Liver (tissue), 8 donors: ENCODE measurements at regions not wholly inside any gene's neighbourhood (a gene's known extent, or its start where the extent isn't known, plus 50 kb on each side); places are given as distances from the start of the nearest gene placed in this dataset.

ENCODE experiments used
- DNase-seq: peaks from one replicate; pipeline ENCODE4 v3.0.0-alpha.2; 2017; ENCODE audit warnings: low spot score
- H3K27ac ChIP-seq, 2 donors: one replicate each; pipeline ENCODE4 v1.7.0; 2013; ENCODE audit warnings: inconsistent platforms in 2 of 2, low read length in 2 of 2, control low read depth in 1 of 2, low read depth in 1 of 2, mild to moderate bottlenecking in 1 of 2
- H3K27me3 ChIP-seq, 4 donors: one replicate each; pipeline versions ENCODE4 v1.6.1 to v1.7.0; 2013; ENCODE audit warnings: low read length in 3 of 4, inconsistent platforms in 1 of 4, mild to moderate bottlenecking in 1 of 4, moderate library complexity in 1 of 4; ENCODE audit not compliant: control insufficient read depth in 4 of 4, insufficient read depth in 4 of 4
- H3K36me3 ChIP-seq, 4 donors: one replicate each; pipeline versions ENCODE4 v1.6.1 to v1.7.0; 2013; ENCODE audit warnings: low read length in 3 of 4, mild to moderate bottlenecking in 3 of 4, low read depth in 1 of 4, moderate library complexity in 1 of 4; ENCODE audit not compliant: control insufficient read depth in 4 of 4, insufficient read depth in 3 of 4
- H3K4me1 ChIP-seq, 4 donors: one replicate each; pipeline versions ENCODE4 v1.6.1 to v1.7.0; 2013; ENCODE audit warnings: low read length in 3 of 4, mild to moderate bottlenecking in 3 of 4, moderate library complexity in 1 of 4; ENCODE audit not compliant: control insufficient read depth in 4 of 4, insufficient read depth in 4 of 4
- H3K4me3 ChIP-seq, 3 donors: one replicate each; pipeline versions ENCODE4 v1.6.1 to v1.7.0; 2013; ENCODE audit warnings: low read length in 3 of 3, control low read depth in 1 of 3, low read depth in 1 of 3, mild to moderate bottlenecking in 1 of 3
- H3K9ac ChIP-seq, 2 donors: one replicate each; pipeline ENCODE4 v1.7.0; 2013; ENCODE audit warnings: low read length in 2 of 2, mild to moderate bottlenecking in 2 of 2, moderate library complexity in 2 of 2, control low read depth in 1 of 2, low read depth in 1 of 2
- H3K9me3 ChIP-seq, 4 donors: one replicate each; pipeline versions ENCODE4 v1.6.1 to v1.7.0; 2013; ENCODE audit warnings: low read length in 3 of 4; ENCODE audit not compliant: control insufficient read depth in 4 of 4
- ATF3 ChIP-seq: IDR thresholded peaks from 2 replicates; pipeline ENCODE4 v1.6.1; 2016; ENCODE audit warnings: antibody characterized with exemption
- CTCF ChIP-seq: fragments of 150-350 bp; IDR thresholded peaks from 2 replicates; pipeline ENCODE4 v1.5.1; 2017; ENCODE audit warnings: improper control_type of control experiment, low read depth, low read length; ENCODE audit not compliant: missing input control
- EGR1 ChIP-seq, 2 donors: IDR thresholded peaks; 2 replicates each; pipeline ENCODE4 v1.6.1; 2016 to 2018; ENCODE audit warnings: antibody characterized with exemption in 2 of 2, low read depth in 2 of 2
- GABPA ChIP-seq, 2 donors: IDR thresholded peaks in 1 of 2; conservative IDR thresholded peaks in 1 of 2; 2 replicates each; pipeline ENCODE4 v1.6.1; 2016; ENCODE audit warnings: antibody characterized with exemption in 2 of 2, mild to moderate bottlenecking in 1 of 2, moderate library complexity in 1 of 2
- HNF4A ChIP-seq, 2 donors: conservative IDR thresholded peaks; 2 replicates each; pipeline ENCODE4 v1.6.1; 2016; ENCODE audit warnings: antibody characterized with exemption in 2 of 2, mild to moderate bottlenecking in 2 of 2
- HNF4G ChIP-seq: IDR thresholded peaks from 2 replicates; pipeline ENCODE4 v1.6.1; 2016; ENCODE audit warnings: antibody characterized with exemption
- JUND ChIP-seq, 2 donors: IDR thresholded peaks; 2 replicates each; pipeline ENCODE4 v1.6.1; 2016; ENCODE audit warnings: antibody characterized with exemption in 2 of 2
- REST ChIP-seq: IDR thresholded peaks from 2 replicates; pipeline ENCODE4 v1.6.1; 2016; ENCODE audit warnings: antibody characterized with exemption, mild to moderate bottlenecking
- RXRA ChIP-seq, 2 donors: IDR thresholded peaks; 2 replicates each; pipeline ENCODE4 v1.6.1; 2017 to 2018; ENCODE audit warnings: antibody characterized with exemption in 2 of 2, mild to moderate bottlenecking in 1 of 2
- SP1 ChIP-seq: IDR thresholded peaks from 2 replicates; pipeline ENCODE4 v1.6.1; 2018; ENCODE audit warnings: antibody characterized with exemption, mild to moderate bottlenecking
- TAF1 ChIP-seq: conservative IDR thresholded peaks from 2 replicates; pipeline ENCODE4 v1.6.1; 2016; ENCODE audit warnings: antibody characterized with exemption, mild to moderate bottlenecking
- ZBTB33 ChIP-seq: IDR thresholded peaks from 2 replicates; pipeline ENCODE4 v1.6.1; 2016; ENCODE audit warnings: antibody characterized with exemption
- WGBS: extraction: QIAGEN DNeasy Blood & Tissue Kit; methylation state at CpG from one replicate; pipeline ENCODE4 v1.1.7; 2013; 5-methylcytosine and 5-hydroxymethylcytosine counted together
- TF ChIP-seq, protein P1 (sequence below): IDR thresholded peaks from 2 replicates; pipeline ENCODE4 v1.6.1; 2016; ENCODE audit warnings: antibody characterized with exemption
- donor health status: healthy.
- donor health status: healthy.
- donor health status: healthy.
- donor health status: healthy.
- donor health status: healthy.

- H3K4me1 ChIP-seq = no peaks in the 10 kb centered on the region
- TF ChIP-seq RXRA (IDR thresholded peaks at IDR 0.05) (no peak), HNF4A (conservative IDR thresholded peaks at IDR 0.05) (no peak), JUND (IDR thresholded peaks at IDR 0.05) (no peak), CTCF (no peak), HNF4G (no peak), ZBTB33 (no peak), TAF1 (no peak), EGR1 (IDR thresholded peaks at IDR 0.05; ENCODE audit: low read depth in 2 of 2) (no peak), GABPA (IDR thresholded peaks at IDR 0.05 in 1 of 2, conservative IDR thresholded peaks at IDR 0.05 in 1 of 2) (no peak), REST (no peak), SP1 (no peak)
- TF ChIP-seq, protein P1, sequence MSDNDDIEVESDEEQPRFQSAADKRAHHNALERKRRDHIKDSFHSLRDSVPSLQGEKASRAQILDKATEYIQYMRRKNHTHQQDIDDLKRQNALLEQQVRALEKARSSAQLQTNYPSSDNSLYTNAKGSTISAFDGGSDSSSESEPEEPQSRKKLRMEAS = no peak
- DNase-seq = no peak
- H3K27ac ChIP-seq = no peak overlapping the region
- no peaks in the 10 kb centered on the region for H3K36me3 ChIP-seq
- no peaks in the 10 kb centered on the region for H3K27me3 ChIP-seq
- WGBS = 73% methylated on average over 3 of the region's 3 CpGs
- no peaks in the 10 kb centered on the region for H3K9me3 ChIP-seq
- H3K9ac ChIP-seq = no peak overlapping the region
- no peak overlapping the region for H3K4me3 ChIP-seq
Measured at GRCh38 chr6:155747491-155747890, 291.9 kb upstream of the NOX3 start.

GRCh38 chr6:155740781-155741399, 285.3 kb upstream of the NOX3 start:
- no peaks in the 10 kb centered on the region for H3K27me3 ChIP-seq
- no peaks in the 10 kb centered on the region for H3K36me3 ChIP-seq
- no peak for TF ChIP-seq ATF3
- no peak overlapping the region for H3K9ac ChIP-seq
- no peak for DNase-seq
- H3K4me1 ChIP-seq = no peaks in the 10 kb centered on the region
- H3K4me3 ChIP-seq = no peak overlapping the region
- 74% methylated on average over 1 of the region's 1 CpG for WGBS
- no peaks in the 10 kb centered on the region for H3K9me3 ChIP-seq
- no peak overlapping the region for H3K27ac ChIP-seq
